ENCODE measurements at regions not wholly inside any gene's neighbourhood (a gene's known extent, or its start where the extent isn't known, plus 50 kb on each side); places are given as distances from the start of the nearest gene placed in this dataset.

DNA sequence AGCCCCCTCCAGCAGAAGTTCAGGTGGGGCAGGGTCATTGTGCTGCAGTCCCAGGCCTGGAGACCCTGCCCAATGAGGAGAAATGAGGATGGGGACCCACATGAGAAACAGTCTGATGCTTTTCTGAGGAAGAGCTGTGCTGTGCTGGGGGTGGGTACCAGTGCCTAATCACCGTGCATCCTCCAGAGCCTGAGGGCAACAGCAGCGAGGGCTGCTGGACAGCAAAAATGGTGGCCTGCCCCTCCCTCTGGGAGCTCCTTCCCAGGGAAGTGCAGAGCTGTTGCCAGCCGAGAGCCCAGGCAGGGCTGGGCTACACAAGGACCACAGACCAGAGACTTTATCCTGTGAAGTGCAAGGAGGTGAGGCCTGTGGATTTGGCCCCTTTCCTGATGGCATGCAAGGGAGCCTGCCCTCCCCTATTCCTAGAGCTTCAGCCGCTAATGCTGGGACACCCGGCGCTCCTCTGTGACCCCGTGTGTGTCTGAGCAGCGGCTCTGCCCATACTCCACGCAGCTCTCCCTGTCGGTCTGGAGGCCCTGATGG lies 134.8 kb downstream of the DSEL start:
- in situ Hi-C loops (cut with HindIII; ENCODE audit: low sequenced_read_pairs), result no loop called here

DNA sequence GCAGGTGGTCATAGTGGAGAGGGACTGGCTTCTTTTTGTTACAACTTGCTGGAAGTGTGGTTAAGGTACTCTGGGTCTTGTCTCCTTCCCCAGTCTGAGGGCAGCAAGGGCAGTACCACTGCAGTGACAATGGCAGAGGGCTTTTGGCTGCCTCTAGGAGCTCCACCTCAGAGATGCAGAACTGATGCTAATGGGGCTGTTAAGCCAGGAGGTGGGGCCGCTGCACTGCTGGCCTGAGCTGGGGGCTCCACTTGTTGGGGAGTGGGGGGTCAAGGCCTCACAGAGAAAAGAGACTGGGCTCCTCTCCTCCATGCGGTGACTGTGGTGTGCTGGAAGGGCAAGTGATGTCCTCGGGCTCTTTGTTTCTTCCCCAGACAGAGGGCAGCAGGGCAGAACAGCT lies 135.7 kb downstream of the DSEL start:
- in situ Hi-C loops (cut with HindIII; ENCODE audit: low sequenced_read_pairs), result no loop called here

DNA sequence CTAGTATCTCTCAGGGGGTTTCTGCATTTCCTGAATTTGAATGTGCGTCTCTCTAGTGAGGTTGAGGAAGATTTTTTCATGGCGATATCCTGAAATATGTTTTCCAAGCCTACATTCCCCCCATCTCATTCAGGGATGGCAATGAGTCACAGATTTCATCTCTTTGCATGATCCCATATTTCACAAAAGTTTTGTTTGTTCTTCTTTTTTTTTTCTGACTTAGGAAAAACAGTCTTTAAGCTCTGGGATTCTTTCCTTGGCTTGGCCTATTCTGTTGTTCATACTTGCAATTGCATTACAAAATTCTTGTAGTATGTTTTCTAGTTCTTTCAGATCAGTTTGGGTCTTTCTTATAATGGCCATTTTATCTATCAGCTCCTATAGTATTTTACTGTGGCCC lies 136.5 kb downstream of the DSEL start:
- in situ Hi-C loops (cut with HindIII; ENCODE audit: low sequenced_read_pairs), result no loop called here

- in situ Hi-C loops (cut with HindIII; ENCODE audit: low sequenced_read_pairs), result no loop called here
Measured at GRCh38 chr18:67376372-67376771, 140.1 kb downstream of the DSEL start.

DNA sequence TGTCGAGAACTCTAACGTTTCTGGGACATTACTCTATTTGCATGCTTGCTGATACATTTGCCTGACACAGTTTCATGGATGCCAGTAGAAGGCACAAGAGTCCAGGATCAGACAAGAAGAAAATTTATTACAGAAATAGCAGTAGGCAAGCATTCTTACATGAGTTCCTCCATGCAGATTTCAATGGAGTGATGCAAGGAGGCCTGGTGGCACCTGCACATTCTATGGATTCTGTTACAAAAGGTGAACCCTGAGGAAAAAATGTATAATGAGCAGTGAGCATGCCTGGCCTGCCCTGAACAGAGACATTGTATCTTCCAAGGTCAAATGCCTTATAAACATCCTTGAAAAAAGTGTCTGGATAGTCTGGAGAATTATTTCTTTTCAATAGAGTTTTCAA lies 142.9 kb downstream of the DSEL start:
- in situ Hi-C loops (cut with HindIII; ENCODE audit: low sequenced_read_pairs), result no loop called here

GRCh38 chr18:67367540-67367939 lies 149.0 kb downstream of the DSEL start:
- in situ Hi-C loops (cut with HindIII; ENCODE audit: low sequenced_read_pairs), result no loop called here

DNA sequence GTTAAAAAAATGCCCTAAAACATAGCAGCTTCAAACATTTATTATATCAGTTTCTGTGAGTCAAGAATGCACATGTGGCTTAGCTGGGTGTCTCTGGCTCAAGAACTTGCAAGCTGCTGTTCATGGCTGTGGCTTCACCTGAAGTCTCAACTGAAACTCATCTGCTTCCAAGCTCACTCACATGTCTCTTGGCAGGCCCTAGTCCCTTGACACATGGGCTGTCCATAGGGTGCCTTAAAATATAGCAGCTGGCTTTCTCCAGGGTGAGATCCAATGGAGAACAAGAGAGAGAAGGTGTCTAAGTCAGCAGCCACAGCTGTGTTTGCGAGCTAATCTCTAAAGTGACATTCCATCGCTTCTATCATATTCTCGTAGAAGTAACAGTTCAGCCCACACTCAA lies 152.8 kb downstream of the DSEL start:
- in situ Hi-C loops (cut with HindIII; ENCODE audit: low sequenced_read_pairs), result no loop called here

DNA sequence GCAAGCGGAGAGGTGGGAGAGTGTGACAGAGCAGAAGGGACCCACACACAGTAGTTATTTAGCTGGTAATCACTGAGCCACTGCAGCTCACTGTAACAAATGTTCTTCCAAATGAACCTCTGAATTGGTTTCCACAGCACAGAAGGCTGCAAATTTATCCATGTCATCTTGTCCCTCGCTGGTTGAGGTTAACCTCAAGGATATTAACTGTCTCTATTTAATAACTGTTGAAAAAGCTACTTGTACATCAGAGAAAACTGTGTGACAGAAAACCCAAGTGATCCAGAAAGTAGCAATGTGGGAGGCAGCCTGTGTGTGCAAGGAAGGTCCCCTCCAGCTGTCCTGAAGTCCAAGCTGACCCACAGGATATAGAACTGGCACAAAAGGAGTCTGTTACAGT lies 153.6 kb downstream of the DSEL start:
- in situ Hi-C loops (cut with HindIII; ENCODE audit: low sequenced_read_pairs), result no loop called here

DNA sequence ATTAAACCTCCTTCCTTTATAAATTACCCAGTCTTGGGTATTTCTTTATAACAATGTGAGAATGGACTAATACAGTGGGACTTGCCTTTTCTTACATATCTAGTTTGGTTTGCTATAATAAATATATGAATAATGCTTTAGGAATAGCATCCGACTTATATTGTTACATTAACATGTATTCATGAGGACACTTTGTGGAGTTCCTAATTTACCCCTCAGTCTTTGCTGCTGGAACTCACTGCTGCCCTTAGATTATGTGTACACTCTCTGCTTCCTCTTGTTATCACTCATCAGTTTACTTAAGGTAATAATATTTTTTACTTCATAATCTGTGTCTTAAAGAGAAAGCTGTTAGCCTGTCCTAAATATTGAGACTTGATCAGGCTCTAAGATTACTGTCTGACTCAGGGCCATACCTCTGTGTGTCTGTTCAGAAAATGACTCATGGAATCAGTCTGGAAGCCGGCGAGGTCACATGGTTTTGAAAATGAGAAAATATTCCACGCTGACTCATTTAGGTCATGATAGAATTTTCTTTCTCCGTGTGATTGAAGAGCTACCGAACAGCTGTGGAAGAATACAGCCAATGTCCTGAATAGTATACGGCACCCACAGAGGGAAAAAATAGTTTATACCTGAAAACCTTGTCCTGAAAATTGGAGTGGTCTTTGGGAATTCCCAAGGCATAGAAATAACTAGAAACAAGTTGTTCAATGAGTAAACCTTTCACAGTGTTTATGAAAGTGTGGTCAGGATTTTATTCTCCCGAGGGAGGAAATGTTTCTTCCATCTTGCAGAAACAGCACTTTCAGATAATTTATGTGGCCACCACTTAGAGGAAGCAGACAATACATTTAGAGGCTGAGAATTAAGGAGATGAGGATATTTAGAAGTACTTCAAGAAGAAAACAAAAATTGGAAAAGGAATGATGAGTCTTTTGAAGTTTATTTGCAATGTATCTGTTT lies 156.4 kb downstream of the DSEL start:
- in situ Hi-C loops (cut with HindIII; ENCODE audit: low sequenced_read_pairs), result no loop called here

GRCh38 chr18:67358947-67359346 lies 157.6 kb downstream of the DSEL start:
- in situ Hi-C loops (cut with HindIII; ENCODE audit: low sequenced_read_pairs), result no loop called here

DNA sequence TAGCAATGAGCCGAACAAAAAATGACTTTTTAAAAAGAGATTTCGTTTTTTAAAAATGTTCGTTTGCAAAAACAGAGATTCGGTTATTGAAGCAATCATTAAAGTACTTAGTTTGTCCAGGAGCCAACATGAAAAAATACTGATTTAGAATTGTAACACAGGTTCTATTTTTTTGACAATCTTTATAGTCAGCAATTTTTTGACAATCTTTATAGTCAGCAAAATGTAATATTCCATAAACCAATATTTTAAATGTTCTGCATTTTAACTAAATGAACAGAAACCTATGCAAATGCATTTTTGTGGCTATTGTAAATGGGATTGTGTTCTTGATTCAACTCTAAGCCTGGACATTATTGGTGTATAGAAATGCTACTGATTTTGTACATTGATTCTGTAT lies 161.8 kb downstream of the DSEL start:
- in situ Hi-C loops (cut with HindIII; ENCODE audit: low sequenced_read_pairs), result no loop called here

DNA sequence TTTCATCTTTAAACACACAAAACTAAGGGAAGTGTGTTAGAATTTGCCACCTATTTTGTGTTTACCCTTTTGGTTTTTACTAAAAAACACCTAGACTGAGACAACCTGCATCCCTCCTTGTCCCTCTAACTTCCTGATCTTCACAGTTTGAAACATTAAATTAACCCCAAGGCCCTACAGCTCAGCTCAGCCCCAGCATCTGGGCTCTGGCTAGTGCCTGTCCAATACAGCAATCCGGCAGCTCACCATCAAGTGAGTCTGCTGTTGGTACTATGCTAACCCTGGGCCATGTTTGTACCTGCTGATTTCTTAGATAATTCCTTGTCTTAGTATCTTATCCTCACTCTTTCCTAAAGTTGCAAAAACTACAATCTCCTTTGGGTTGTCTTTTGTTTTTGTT lies 162.4 kb downstream of the DSEL start:
- in situ Hi-C loops (cut with HindIII; ENCODE audit: low sequenced_read_pairs), result no loop called here

GRCh38 chr18:67347438-67347837 lies 169.1 kb downstream of the DSEL start:
- in situ Hi-C loops (cut with HindIII; ENCODE audit: low sequenced_read_pairs), result no loop called here

- in situ Hi-C loops (cut with HindIII; ENCODE audit: low sequenced_read_pairs), result no loop called here
Measured at GRCh38 chr18:67342159-67342558, 174.4 kb downstream of the DSEL start.

- in situ Hi-C loops (cut with HindIII; ENCODE audit: low sequenced_read_pairs), result no loop called here
Measured at GRCh38 chr18:67337696-67338095, 178.8 kb downstream of the DSEL start.

DNA sequence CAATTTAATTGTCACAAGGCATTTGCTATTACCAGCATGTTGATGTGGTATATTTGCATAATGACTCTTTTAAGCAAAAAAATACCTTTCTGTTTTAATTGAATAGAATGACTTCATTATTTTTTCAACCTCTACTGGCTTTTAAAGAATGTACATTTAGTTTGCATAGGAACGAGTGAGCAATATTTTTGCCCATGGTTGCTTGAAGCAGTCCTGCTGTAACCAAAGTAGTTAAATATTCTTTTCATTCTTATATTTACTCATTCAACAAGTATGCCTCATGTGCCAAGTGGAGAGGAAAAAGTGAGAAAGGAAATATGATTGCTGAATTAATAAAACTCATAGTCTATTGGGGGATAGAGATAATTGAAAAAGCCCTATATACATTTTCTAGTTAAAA lies 184.7 kb downstream of the DSEL start:
- in situ Hi-C loops (cut with HindIII; ENCODE audit: low sequenced_read_pairs), result no loop called here

- in situ Hi-C loops (cut with HindIII; ENCODE audit: low sequenced_read_pairs), result no loop called here
Measured at GRCh38 chr18:67319109-67319508, 197.4 kb downstream of the DSEL start.

DNA sequence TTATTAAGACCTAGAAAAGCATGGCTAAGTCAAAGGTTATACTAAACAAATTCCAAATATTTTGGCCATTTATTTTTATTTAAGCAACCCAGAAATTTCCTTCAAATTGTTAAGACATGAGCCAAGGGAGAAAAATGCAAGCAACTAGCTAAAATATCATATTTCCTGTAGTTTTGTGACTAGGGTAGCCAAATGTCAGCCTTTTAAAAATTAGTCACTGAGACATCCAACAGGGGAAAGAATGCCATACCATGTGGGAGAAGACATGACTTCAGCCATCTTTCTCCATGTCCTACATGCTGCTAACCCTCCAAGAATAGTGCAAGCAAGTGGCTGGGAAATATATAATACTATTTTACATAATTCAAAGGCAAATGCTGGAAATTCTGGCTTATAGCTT lies 197.9 kb downstream of the DSEL start:
- in situ Hi-C loops (cut with HindIII; ENCODE audit: low sequenced_read_pairs), result no loop called here

DNA sequence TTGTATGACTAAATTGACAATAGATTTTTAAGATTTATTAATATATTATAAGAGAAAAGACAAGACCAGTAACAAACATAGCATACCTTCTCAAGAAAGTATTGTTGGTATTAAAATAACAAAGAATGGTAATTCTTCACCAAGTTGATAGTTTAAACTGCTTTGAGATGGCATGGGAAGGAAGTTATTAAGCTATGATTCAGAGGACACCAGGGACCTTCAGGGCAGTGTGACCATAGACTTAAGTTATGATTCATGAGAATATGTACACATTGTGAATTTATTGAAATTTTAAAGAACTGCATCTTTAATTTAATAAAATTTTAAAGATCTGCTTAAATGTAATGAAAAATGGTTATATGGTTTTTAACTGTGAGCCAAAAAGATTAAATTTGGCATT lies 205.7 kb downstream of the DSEL start:
- in situ Hi-C loops (cut with HindIII; ENCODE audit: low sequenced_read_pairs), result no loop called here

DNA sequence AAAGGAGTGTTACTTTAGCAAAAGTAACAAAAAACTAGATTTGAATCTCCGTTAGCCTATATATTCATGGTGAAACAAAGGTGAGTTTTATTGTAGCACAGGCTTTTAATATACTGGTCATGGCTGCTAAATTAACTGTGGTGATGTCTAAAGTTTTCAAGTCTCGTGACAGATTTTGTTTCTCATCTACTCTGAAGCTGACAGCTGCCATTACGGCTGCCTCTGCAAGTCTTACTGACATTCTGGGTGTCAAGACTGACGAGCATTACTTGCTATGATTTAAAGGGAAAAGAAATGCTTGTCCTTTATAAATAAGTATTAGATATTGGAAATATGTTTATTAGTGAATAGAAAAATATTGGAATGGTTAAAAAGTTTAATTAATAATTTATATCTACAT lies 207.7 kb downstream of the DSEL start:
- in situ Hi-C loops (cut with HindIII; ENCODE audit: low sequenced_read_pairs), result no loop called here

- in situ Hi-C loops (cut with HindIII; ENCODE audit: low sequenced_read_pairs), result no loop called here
Measured at GRCh38 chr18:67305466-67305865, 211.1 kb downstream of the DSEL start.

GRCh38 chr18:67302043-67302442 lies 214.5 kb downstream of the DSEL start:
- in situ Hi-C loops (cut with HindIII; ENCODE audit: low sequenced_read_pairs), result no loop called here

GRCh38 chr18:67301592-67301991 lies 214.9 kb downstream of the DSEL start:
- in situ Hi-C loops (cut with HindIII; ENCODE audit: low sequenced_read_pairs), result no loop called here
